NCI-H345 (cell line): ENCODE measurements at regions not wholly inside any gene's neighbourhood (a gene's known extent, or its start where the extent isn't known, plus 50 kb on each side); places are given as distances from the start of the nearest gene placed in this dataset.
A peak's percentile ranks its signal among the peaks of the same experiment; 100 is the strongest.
"Not testable (repeated sequence)": the region's sequence is repeated elsewhere in the genome, so short reads cannot be mapped to it uniquely, and the experiment has no call there.

ENCODE experiments used
- DNase-seq: peaks from one replicate; lab custom pipeline; 2025; lab: John Stamatoyannopoulos, UW

DNA sequence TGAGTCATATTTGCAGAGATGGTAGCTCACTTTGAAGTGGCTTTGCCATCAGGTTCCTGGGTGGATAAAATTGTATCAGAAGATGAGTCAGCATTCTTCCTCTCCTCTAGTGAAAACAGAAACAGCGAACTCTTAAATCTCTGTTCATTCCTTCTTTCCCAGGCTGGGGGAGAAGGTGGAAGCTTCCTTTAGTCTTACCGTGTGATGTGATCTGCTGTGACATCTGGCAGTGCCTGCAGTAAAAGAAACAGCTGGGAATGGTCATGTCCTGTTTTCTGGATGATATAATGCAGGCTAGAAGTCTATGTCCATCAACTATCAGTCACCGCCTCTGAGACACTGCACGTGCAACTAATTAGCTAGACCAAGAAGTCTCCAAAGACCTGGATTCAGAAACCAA, 171.6 kb downstream of the VAPA start:
- no peak for DNase-seq

GRCh38 chr18:10085876-10086275, 172.1 kb downstream of the VAPA start:
- DNase-seq: no peak

DNA sequence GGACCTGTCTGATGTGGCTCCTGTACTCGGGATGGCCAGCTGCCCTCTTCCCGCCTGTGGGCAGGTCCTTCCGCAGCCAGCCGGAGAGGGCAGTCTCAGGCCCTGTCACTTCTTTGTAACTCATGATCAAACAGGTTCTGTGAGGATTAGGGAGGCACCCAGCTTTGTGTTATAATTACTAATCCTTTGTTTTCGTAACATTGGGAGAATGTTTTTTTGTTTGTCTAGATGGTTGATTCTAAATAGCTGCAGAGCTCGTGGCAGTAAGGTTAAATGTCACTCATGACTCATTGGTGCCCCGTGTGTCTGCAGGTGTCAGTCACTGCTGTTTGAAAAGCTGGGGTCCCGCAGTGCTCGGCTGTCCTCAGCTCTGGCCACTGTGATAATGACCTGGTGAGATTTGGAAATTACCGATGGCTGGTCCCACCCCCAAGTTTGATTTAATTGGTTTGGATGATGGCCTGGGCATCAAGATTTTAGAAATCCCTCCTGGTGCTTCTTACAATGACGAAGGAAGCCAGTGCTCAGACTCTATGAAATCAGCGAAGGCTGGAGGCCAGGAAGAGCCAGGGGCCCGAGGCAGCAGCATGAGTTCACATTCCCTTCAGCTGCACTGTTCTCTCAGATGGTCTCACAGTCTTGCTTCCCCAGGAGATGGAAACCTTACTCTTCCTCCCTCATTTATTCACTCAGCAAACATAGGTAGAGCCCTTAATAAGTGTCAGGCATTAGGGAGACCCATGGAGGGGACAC, 172.8 kb downstream of the VAPA start:
- DNase-seq: no peak

- no peak for DNase-seq
Measured at GRCh38 chr18:10088734-10089133, 174.9 kb downstream of the VAPA start.

DNA sequence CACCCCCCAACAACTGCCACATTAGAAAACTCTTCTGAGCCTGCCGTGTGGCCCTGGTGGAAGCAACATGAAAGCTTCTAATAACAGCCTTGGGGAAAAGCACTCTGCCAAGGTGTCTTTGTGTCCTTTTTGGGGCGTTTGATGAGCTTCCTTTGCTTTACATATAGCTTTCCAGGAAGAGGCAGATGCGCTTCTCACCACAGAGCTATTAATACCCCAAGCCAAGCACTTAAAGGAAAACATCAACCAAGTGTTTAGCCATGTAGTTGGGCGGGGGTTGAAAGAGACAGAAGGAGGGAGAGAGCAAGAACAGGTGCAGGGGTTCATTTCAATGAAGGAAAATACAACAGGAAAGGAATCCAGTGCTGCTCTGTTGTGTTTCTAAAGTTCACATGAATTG, 176.1 kb downstream of the VAPA start:
- no peak for DNase-seq

DNA sequence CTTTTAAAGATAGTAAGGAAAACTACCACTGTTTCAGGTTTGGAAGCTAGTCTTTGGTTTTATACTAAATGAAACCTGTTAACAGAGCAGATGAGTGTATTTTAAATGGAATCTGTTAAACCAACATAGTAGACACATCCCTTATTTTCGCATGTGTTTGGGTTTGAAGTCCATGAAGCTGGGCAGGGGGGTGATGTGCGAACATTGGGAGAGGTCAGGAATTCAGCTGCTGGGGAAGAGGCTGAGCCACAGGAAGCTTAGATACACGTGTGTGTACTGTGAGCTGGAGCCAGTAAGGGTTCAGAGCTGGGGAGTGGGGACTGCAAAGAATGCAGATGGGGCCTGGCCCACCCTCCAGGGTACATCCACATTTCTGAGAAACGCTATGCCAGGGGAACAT, 176.9 kb downstream of the VAPA start:
- DNase-seq: no peak

- DNase-seq: no peak
Measured at GRCh38 chr18:10093445-10093844, 179.6 kb downstream of the VAPA start.

DNA sequence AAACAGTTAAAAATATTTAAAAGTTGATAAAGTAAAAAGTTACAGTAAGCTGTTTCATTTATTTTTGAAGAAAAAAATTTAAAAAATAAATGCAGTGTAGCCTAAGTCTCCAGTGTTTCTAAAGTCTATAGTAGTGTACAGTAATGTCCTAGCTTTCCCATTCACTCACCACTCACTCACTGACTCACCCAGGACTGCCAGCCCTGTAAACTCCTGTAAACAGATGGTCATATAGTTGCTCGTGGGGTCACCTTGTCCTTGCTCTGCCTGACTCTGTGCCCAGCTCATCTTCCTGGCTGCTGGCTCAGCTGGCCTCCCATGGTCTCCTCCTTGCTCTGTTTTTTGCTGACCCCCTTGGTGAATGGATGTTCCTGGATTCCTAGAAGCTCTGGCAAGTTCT, 180.3 kb downstream of the VAPA start:
- no peak for DNase-seq

DNA sequence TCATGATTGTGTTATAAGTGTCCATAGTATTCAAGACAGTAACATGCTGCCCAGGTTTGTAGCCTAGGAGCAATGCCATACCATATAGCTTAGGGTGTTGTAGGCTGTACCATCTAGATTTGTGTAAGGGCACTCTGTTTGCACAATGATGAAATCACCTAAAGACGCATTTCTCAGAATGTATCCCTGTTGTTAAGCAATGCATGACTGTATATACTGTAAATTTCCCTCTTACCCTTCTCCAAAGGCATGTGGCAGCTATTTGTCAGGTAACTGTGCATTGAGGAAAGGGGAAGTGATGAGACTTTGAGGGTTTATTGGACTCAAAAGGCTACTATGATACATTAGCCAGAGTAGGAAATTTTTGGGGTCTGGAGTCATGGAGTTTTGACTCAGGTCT, 180.8 kb downstream of the VAPA start:
- no peak for DNase-seq

- DNase-seq: no peak
Measured at GRCh38 chr18:10095356-10095755, 181.5 kb downstream of the VAPA start.

- no peak for DNase-seq
Measured at GRCh38 chr18:10099539-10100140, 185.8 kb downstream of the VAPA start.

DNA sequence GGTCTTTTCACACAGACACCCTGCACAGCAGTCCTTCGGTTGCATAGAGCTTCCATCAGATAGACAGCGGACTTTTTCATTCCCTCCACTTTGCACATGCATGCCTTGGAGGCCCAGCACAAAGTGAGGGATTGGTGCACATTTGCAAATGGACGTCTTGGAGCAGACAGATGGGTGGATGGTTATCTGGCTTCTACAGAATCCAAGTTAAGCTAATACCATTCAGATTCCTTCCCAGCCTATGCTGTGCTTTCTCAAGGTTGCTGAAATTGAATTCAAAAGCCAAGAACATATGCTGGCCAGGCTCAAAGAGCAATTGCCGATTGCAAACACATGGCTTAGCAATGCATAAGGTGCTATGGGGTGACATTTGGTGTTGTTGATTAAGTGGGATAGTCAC, 186.4 kb downstream of the VAPA start:
- no peak for DNase-seq

DNA sequence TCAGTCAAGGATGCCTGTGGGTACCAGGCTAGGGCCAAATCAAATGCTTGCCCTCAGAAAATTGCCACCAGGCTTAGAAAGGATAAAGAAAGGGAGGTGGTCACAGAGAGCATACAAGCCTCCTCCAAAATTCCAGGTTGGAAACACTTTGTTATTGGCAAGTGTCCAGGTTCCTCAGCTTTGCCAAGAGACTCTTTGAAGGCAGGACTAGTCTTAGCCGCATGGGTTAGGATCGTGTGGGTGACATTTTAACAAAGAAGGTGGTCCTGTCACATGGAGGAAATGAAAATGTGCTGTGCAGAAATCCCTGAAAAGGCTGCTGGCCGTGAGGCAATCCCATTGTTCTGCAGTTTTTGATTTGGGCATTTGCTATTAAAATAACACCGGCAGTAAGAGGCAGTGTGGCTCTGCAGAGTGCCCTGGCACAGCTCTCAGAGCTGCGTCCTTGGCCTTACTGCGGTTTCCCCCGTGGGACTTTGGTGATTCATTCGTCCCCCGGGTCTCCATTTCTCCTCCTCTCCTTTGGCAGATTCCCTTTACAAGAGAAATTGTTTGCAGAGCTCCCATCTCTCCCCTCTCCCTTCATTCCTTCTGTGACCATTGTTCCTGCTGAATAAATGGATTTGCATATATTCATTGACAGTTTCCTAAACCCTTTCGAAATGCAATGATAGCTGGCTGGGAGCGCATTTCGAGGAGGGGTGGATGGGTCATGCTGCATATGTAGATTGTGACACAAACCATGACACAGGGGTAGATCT, 187.3 kb downstream of the VAPA start:
- DNase-seq: peak; percentile 35

- DNase-seq: no peak
Measured at GRCh38 chr18:10101729-10102128, 187.9 kb downstream of the VAPA start.

- DNase-seq: not testable (repeated sequence)
Measured at GRCh38 chr18:10105118-10105517, 191.3 kb downstream of the VAPA start.

- no peak for DNase-seq
Measured at GRCh38 chr18:10111191-10111590, 197.4 kb downstream of the VAPA start.

GRCh38 chr18:10111944-10112343, 198.1 kb downstream of the VAPA start:
- DNase-seq: no peak

GRCh38 chr18:10113121-10114022, 199.6 kb downstream of the VAPA start:
- no peak for DNase-seq

- peak; percentile 77 for DNase-seq
Measured at GRCh38 chr18:10114717-10115463, 201.1 kb downstream of the VAPA start.

DNA sequence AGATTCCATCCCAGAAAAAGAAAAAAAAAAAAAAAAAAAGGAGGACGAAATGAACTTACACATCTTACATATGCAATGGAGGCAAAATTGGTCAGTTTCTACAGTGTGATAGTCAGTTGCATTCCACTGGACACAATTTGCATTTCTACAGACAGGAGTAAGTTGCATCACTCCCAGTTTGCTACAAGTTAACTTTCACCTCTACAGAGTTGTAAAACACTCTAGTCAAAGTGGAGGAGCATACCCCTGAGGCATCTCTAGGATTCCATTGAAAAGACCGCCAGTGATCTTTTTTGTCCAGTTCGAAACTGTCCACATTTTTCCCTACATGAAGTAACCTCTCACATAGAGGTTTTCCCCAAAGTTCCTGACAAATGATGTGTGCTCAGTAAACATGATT, 202.8 kb downstream of the VAPA start:
- DNase-seq: no peak

DNA sequence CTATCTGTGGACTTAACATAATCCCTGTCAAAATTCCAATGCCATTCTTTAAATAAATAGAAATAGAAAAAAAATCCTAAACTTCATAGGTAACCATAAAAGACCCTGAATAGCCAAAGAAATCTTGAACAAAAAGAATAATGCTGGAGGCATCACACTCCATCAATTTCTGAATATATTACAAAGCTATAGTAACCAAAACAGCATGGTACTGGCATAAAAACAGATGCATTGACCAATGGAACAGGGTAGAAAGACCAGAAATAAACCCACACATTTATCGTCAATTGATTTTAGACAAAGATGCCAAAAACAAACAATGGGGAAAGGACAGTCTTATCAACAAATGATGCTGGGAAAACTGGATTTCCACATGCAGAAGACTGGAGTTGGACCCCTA, 205.7 kb downstream of the VAPA start:
- no peak for DNase-seq
